ENCODE measurements at regions not wholly inside any gene's neighbourhood (a gene's known extent, or its start where the extent isn't known, plus 50 kb on each side); places are given as distances from the start of the nearest gene placed in this dataset.

- no peak for TF ChIP-seq ELK1 (IDR thresholded peaks at IDR 0.05; ENCODE audit: low read depth, low read length)
- no peak for TF ChIP-seq TFCP2L1 (CRISPR knock-in tag; IDR thresholded peaks at IDR 0.05)
- no peak for TF ChIP-seq MAFK (IDR thresholded peaks at IDR 0.05; ENCODE audit: partially characterized antibody)
- TF ChIP-seq EP300 (IDR thresholded peaks at IDR 0.05) = no peak
- no peak for TF ChIP-seq RNF2 (IDR thresholded peaks at IDR 0.05; ENCODE audit: borderline replicate concordance, low read depth)
Measured at GRCh38 chr10:108598320-108598695, 1325.0 kb downstream of the XPNPEP1 start (continued).

- no peaks in the 10 kb centered on the region for H3K4me1 ChIP-seq
- ATAC-seq = no peak
- CTCF ChIA-PET = no interaction called here
- H3K4me2 ChIP-seq = no peak overlapping the region
- no peaks in the 10 kb centered on the region for H3K9me3 ChIP-seq
- 23% methylated on average over 2 of the region's 2 CpGs for WGBS (ENCODE audit: missing lambda C conversion rate)
- TF ChIP-seq JUNB (IDR thresholded peaks at IDR 0.05) = no peak
- TF ChIP-seq ZSCAN20 (CRISPR knock-in tag; IDR thresholded peaks at IDR 0.05) = no peak
- no peak for TF ChIP-seq REST (IDR thresholded peaks at IDR 0.05)
- no peak for TF ChIP-seq ZFP36 (IDR thresholded peaks at IDR 0.05; ENCODE audit: borderline replicate concordance, partially characterized antibody)
- TF ChIP-seq MAX (IDR thresholded peaks at IDR 0.05) = no peak
- no peak for TF ChIP-seq EP300 (IDR thresholded peaks at IDR 0.05)
- no peak for TF ChIP-seq CTCF (IDR thresholded peaks at IDR 0.05)
- TF ChIP-seq RFX5 (IDR thresholded peaks at IDR 0.05) = no peak
- no peak for TF ChIP-seq TP53 (CRISPR knock-in tag; IDR thresholded peaks at IDR 0.05)
- TF ChIP-seq FOSB (CRISPR knock-in tag; IDR thresholded peaks at IDR 0.05) = no peak
- no peak for TF ChIP-seq HMGXB4 (CRISPR knock-in tag; IDR thresholded peaks at IDR 0.05; ENCODE audit: borderline replicate concordance)
- TF ChIP-seq HES2 (IDR thresholded peaks at IDR 0.05) = no peak
- no peak for TF ChIP-seq EHF (CRISPR knock-in tag; IDR thresholded peaks at IDR 0.05)
- no peak overlapping the region for H3K4me3 ChIP-seq
- H3K27ac ChIP-seq = no peak overlapping the region
- DNase-seq (ENCODE audit: low read depth in 1 of 2, low spot score in 1 of 2) = no peak
- FAIRE-seq = no peak
- POLR2A ChIA-PET = no interaction called here
Measured at GRCh38 chr10:108597657-108598319, 1325.5 kb downstream of the XPNPEP1 start.
